ENCODE measurements at regions not wholly inside any gene's neighbourhood (a gene's known extent, or its start where the extent isn't known, plus 50 kb on each side); places are given as distances from the start of the nearest gene placed in this dataset.

GRCh38 chr13:72462726-72463125 is 264.7 kb downstream of the MZT1 start:
- TF ChIP-seq, protein P1, sequence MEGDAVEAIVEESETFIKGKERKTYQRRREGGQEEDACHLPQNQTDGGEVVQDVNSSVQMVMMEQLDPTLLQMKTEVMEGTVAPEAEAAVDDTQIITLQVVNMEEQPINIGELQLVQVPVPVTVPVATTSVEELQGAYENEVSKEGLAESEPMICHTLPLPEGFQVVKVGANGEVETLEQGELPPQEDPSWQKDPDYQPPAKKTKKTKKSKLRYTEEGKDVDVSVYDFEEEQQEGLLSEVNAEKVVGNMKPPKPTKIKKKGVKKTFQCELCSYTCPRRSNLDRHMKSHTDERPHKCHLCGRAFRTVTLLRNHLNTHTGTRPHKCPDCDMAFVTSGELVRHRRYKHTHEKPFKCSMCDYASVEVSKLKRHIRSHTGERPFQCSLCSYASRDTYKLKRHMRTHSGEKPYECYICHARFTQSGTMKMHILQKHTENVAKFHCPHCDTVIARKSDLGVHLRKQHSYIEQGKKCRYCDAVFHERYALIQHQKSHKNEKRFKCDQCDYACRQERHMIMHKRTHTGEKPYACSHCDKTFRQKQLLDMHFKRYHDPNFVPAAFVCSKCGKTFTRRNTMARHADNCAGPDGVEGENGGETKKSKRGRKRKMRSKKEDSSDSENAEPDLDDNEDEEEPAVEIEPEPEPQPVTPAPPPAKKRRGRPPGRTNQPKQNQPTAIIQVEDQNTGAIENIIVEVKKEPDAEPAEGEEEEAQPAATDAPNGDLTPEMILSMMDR (conservative IDR thresholded peaks at IDR 0.05; ENCODE audit: low read depth, low read length): no peak
- TF ChIP-seq EZH2 (IDR thresholded peaks at IDR 0.05; ENCODE audit: borderline replicate concordance, low read depth, low read length, poor library complexity, severe bottlenecking): no peak
